H1 (cell line): ENCODE measurements at regions not wholly inside any gene's neighbourhood (a gene's known extent, or its start where the extent isn't known, plus 50 kb on each side); places are given as distances from the start of the nearest gene placed in this dataset.
A peak's percentile ranks its signal among the peaks of the same experiment; 100 is the strongest.

Source experiments
- ASH2L ChIP-seq: fragments of 200-600, 300-600 bp; sonication (generic); IDR thresholded peaks from one replicate; pipeline ENCODE4 v1.7.1; 2017; ENCODE audit warnings: low read length
- BRCA1 ChIP-seq: IDR thresholded peaks from 2 replicates; pipeline ENCODE4 v1.6.1; 2012; ENCODE audit warnings: low read depth, low read length, improper control_type of control experiment
- CHD1 ChIP-seq: IDR thresholded peaks from 2 replicates; pipeline ENCODE4 v1.6.1; 2012; ENCODE audit warnings: low read depth, low read length, improper control_type of control experiment
- CHD2 ChIP-seq: IDR thresholded peaks from 2 replicates; pipeline ENCODE4 v1.6.1; 2012; ENCODE audit warnings: low read length, improper control_type of control experiment
- E2F6 ChIP-seq: IDR thresholded peaks from 2 replicates; pipeline ENCODE4 v1.6.1; 2012; ENCODE audit warnings: inconsistent platforms
- FOSL1 ChIP-seq: IDR thresholded peaks from 2 replicates; pipeline ENCODE4 v1.6.1; 2011; ENCODE audit warnings: mild to moderate bottlenecking, low read depth, low read length, moderate library complexity; ENCODE audit not compliant: insufficient read depth
- GABPA ChIP-seq: IDR thresholded peaks from 2 replicates; pipeline ENCODE4 v1.6.1; 2011; ENCODE audit warnings: mild to moderate bottlenecking, low read length, moderate library complexity, borderline replicate concordance; ENCODE audit not compliant: insufficient read depth
- HDAC2 ChIP-seq, 2 experiments: fragments of 300-600 bp in 1 of 2; sonication (generic) in 1 of 2; IDR thresholded peaks; 2 replicates each; pipeline ENCODE4 v1.6.1; 2011 to 2012; ENCODE audit warnings: low read depth in 2 of 2, low read length in 2 of 2, mild to moderate bottlenecking in 2 of 2, moderate library complexity in 2 of 2, borderline replicate concordance in 1 of 2, inconsistent platforms in 1 of 2
- JUN ChIP-seq: IDR thresholded peaks from 2 replicates; pipeline ENCODE4 v1.6.1; 2011; ENCODE audit warnings: low read depth, mild to moderate bottlenecking, improper control_type of control experiment, low read length
- KDM1A ChIP-seq: fragments of 200-600, 300-600 bp; sonication (generic); IDR thresholded peaks from 2 replicates; pipeline ENCODE4 v1.7.1; 2016; ENCODE audit warnings: mild to moderate bottlenecking, low read length, borderline replicate concordance
- KDM4A ChIP-seq: IDR thresholded peaks from one replicate; pipeline ENCODE4 v1.7.1; 2012; ENCODE audit warnings: low read depth, mild to moderate bottlenecking, moderate library complexity, low read length, inconsistent platforms; ENCODE audit not compliant: severe bottlenecking
- NANOG ChIP-seq: IDR thresholded peaks from 2 replicates; pipeline ENCODE4 v1.6.1; 2011; ENCODE audit warnings: low read length, low read depth, mild to moderate bottlenecking, inconsistent platforms; ENCODE audit not compliant: insufficient read depth, poor library complexity, severe bottlenecking
- RAD21 ChIP-seq, 2 experiments: IDR thresholded peaks in 1 of 2; conservative IDR thresholded peaks in 1 of 2; 2 replicates each; pipeline ENCODE4 v1.6.1; 2011; ENCODE audit warnings: low read depth in 2 of 2, low read length in 2 of 2, improper control_type of control experiment in 1 of 2, inconsistent platforms in 1 of 2, mild to moderate bottlenecking in 1 of 2, moderate library complexity in 1 of 2
- RFX5 ChIP-seq: IDR thresholded peaks from 2 replicates; pipeline ENCODE4 v1.6.1; 2011; ENCODE audit warnings: low read depth, low read length, improper control_type of control experiment, borderline replicate concordance
- RXRA ChIP-seq: IDR thresholded peaks from 2 replicates; pipeline ENCODE4 v1.6.1; 2011; ENCODE audit warnings: low read depth, mild to moderate bottlenecking, low read length, moderate library complexity; ENCODE audit not compliant: insufficient read depth
- SIN3A ChIP-seq, 2 experiments: IDR thresholded peaks in 1 of 2; conservative IDR thresholded peaks in 1 of 2; 2 replicates each; pipeline ENCODE4 v1.6.1; 2011 to 2012; ENCODE audit warnings: low read length in 2 of 2, improper control_type of control experiment in 1 of 2, low read depth in 1 of 2, mild to moderate bottlenecking in 1 of 2
- SIRT6 ChIP-seq: IDR thresholded peaks from one replicate; pipeline ENCODE4 v1.7.1; 2012; ENCODE audit warnings: low read length, inconsistent platforms
- SP1 ChIP-seq: IDR thresholded peaks from 2 replicates; pipeline ENCODE4 v1.6.1; 2011; ENCODE audit warnings: low read depth, low read length
- YY1 ChIP-seq: IDR thresholded peaks from 2 replicates; pipeline ENCODE4 v1.6.1; 2011; ENCODE audit warnings: low read depth, mild to moderate bottlenecking, low read length

- TF ChIP-seq RFX5 (no peak), FOSL1 (no peak), CHD1 (no peak), GABPA (peak; percentile 68; the same call in 1 of the 2 replicates), NANOG (no peak), HDAC2 (IDR thresholded peaks at IDR 0.05; ENCODE audit: borderline replicate concordance in 1 of 2, low read depth in 2 of 2, low read length in 2 of 2) (0 out of 4 replicates have a peak, but pooled peaks of 1 of the 2 experiments have one; percentile 42), BRCA1 (no peak), CHD2 (0 out of 2 replicates have a peak, but pooled peaks have one; percentile 21), KDM1A (peak; percentile 91; the same call in 1 of the 2 replicates), YY1 (peak; percentile 21; the same call in 1 of the 2 replicates), E2F6 (no peak), KDM4A (no peak), RXRA (no peak), RAD21 (IDR thresholded peaks at IDR 0.05 in 1 of 2, conservative IDR thresholded peaks at IDR 0.05 in 1 of 2; ENCODE audit: low read depth in 2 of 2, low read length in 2 of 2) (peak; percentile 89 to 94), ASH2L (no peak), SIRT6 (no peak), SP1 (no peak), SIN3A (conservative IDR thresholded peaks at IDR 0.05 in 1 of 2, IDR thresholded peaks at IDR 0.05 in 1 of 2; ENCODE audit: low read depth in 1 of 2, low read length in 2 of 2) (no peak; a peak in 1 of 4 replicates), JUN (no peak)
Observed at GRCh38 chr22:45082795-45083194, 73.0 kb upstream of the PHF21B start (continued).
